ENCODE measurements at regions not wholly inside any gene's neighbourhood (a gene's known extent, or its start where the extent isn't known, plus 50 kb on each side); places are given as distances from the start of the nearest gene placed in this dataset.
"Not testable (repeated sequence)": the region's sequence is repeated elsewhere in the genome, so short reads cannot be mapped to it uniquely, and the experiment has no call there.

- no peak for DNase-seq
Measured at GRCh38 chr11:45000918-45001317, 50.2 kb upstream of the TP53I11 start.

GRCh38 chr11:45001466-45002165 lies 50.9 kb upstream of the TP53I11 start:
- DNase-seq = no peak

- DNase-seq = no peak
Measured at GRCh38 chr11:45005106-45005505, 54.4 kb upstream of the TP53I11 start.

GRCh38 chr11:45007011-45007410 lies 56.3 kb upstream of the TP53I11 start:
- no peak for DNase-seq

- DNase-seq = not testable (repeated sequence)
Measured at GRCh38 chr11:45015983-45016382, 65.3 kb upstream of the TP53I11 start.

GRCh38 chr11:45016446-45016845 lies 65.8 kb upstream of the TP53I11 start:
- DNase-seq = not testable (repeated sequence)

GRCh38 chr11:45017329-45017728 lies 66.6 kb upstream of the TP53I11 start:
- DNase-seq = no peak

GRCh38 chr11:45021001-45021400 lies 70.3 kb upstream of the TP53I11 start:
- DNase-seq = no peak

- DNase-seq = no peak
Measured at GRCh38 chr11:45021692-45022141, 71.0 kb upstream of the TP53I11 start.

- no peak for DNase-seq
Measured at GRCh38 chr11:45022294-45023064, 71.8 kb upstream of the TP53I11 start.

GRCh38 chr11:45023065-45023365 lies 72.3 kb upstream of the TP53I11 start:
- DNase-seq = no peak

GRCh38 chr11:45024316-45024715 lies 73.6 kb upstream of the TP53I11 start:
- no peak for DNase-seq

- DNase-seq = no peak
Measured at GRCh38 chr11:45024846-45025588, 74.3 kb upstream of the TP53I11 start.

- DNase-seq = peak; percentile 30
Measured at GRCh38 chr11:45025716-45026492, 75.2 kb upstream of the TP53I11 start.

GRCh38 chr11:45026835-45027234 lies 76.2 kb upstream of the TP53I11 start:
- DNase-seq = no peak

GRCh38 chr11:45027312-45027711 lies 76.6 kb upstream of the TP53I11 start:
- DNase-seq = no peak

- DNase-seq = no peak
Measured at GRCh38 chr11:45028911-45029682, 78.4 kb upstream of the TP53I11 start.

- no peak for DNase-seq
Measured at GRCh38 chr11:45030778-45031177, 80.1 kb upstream of the TP53I11 start.

GRCh38 chr11:45031912-45032519 lies 81.3 kb upstream of the TP53I11 start:
- DNase-seq = no peak

GRCh38 chr11:45035413-45035812 lies 84.7 kb upstream of the TP53I11 start:
- DNase-seq = no peak

GRCh38 chr11:45036010-45036409 lies 85.3 kb upstream of the TP53I11 start:
- DNase-seq = no peak

Data from left kidney (tissue), 1 donor.